ENCODE measurements at regions not wholly inside any gene's neighbourhood (a gene's known extent, or its start where the extent isn't known, plus 50 kb on each side); places are given as distances from the start of the nearest gene placed in this dataset.

GRCh38 chr10:21308946-21309345 is 216.5 kb downstream of the SKIDA1 start:
- no peak for TF ChIP-seq CTCF (IDR thresholded peaks at IDR 0.05 in 8 of 11, conservative IDR thresholded peaks at IDR 0.05 in 3 of 11)
- no peak for TF ChIP-seq POLR2A (IDR thresholded peaks at IDR 0.05)
- TF ChIP-seq POLR2AphosphoS5 (IDR thresholded peaks at IDR 0.05) = no peak
